ENCODE measurements at regions not wholly inside any gene's neighbourhood (a gene's known extent, or its start where the extent isn't known, plus 50 kb on each side); places are given as distances from the start of the nearest gene placed in this dataset.

DNA sequence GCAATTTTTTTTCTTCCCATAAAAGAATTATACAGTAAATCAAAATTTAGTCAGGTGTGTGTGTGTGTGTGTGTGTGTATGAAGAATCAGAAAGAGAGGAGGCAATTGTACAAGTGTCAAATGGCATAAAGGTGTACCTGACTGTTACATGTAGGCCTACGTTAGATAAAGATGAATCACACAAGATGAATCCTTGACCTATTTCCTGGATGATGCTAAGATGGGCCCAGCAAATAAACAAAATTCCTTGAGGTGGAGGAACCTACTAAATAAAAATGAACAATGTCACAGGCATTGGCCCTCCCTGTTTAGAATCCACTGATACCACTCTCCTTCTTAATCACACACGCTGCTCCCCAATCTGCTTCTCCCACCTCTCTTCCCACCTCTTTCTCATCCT lies 79.7 kb upstream of the LRATD1 start:
- TF ChIP-seq EZH2phosphoT487 (IDR thresholded peaks at IDR 0.05; ENCODE audit: insufficient read depth, low read depth) (no peak), EZH2 (IDR thresholded peaks at IDR 0.05; ENCODE audit: insufficient read depth, poor library complexity, severe bottlenecking) (no peak)

All from GM23248 (cell line).